GM12878 (cell line): ENCODE measurements at regions not wholly inside any gene's neighbourhood (a gene's known extent, or its start where the extent isn't known, plus 50 kb on each side); places are given as distances from the start of the nearest gene placed in this dataset.

Source experiments
- CTCF ChIP-seq, 3 experiments: IDR thresholded peaks in 2 of 3; conservative IDR thresholded peaks in 1 of 3; 2 replicates each; pipeline ENCODE4 v1.5.1; 2011; ENCODE audit warnings: low read depth in 3 of 3, low read length in 3 of 3, mild to moderate bottlenecking in 3 of 3, control low read depth in 2 of 3, moderate library complexity in 2 of 3, inconsistent platforms in 1 of 3, mixed read lengths in 1 of 3; ENCODE audit not compliant: control insufficient read depth in 2 of 3, insufficient read depth in 1 of 3; ENCODE audit errors: extremely low read depth in 1 of 3
- FOXM1 ChIP-seq: IDR thresholded peaks from 2 replicates; pipeline ENCODE4 v1.6.1; 2012; ENCODE audit warnings: low read depth, mild to moderate bottlenecking, inconsistent platforms, low read length, moderate library complexity
- REST ChIP-seq: IDR thresholded peaks from 2 replicates; pipeline ENCODE4 v1.6.1; 2012; ENCODE audit warnings: mild to moderate bottlenecking, low read depth, low read length
- SUPT20H ChIP-seq: IDR thresholded peaks from 2 replicates; pipeline ENCODE4 v1.6.1; 2011; ENCODE audit warnings: low read depth, mild to moderate bottlenecking, low read length, moderate library complexity, borderline replicate concordance; ENCODE audit not compliant: control insufficient read depth

DNA sequence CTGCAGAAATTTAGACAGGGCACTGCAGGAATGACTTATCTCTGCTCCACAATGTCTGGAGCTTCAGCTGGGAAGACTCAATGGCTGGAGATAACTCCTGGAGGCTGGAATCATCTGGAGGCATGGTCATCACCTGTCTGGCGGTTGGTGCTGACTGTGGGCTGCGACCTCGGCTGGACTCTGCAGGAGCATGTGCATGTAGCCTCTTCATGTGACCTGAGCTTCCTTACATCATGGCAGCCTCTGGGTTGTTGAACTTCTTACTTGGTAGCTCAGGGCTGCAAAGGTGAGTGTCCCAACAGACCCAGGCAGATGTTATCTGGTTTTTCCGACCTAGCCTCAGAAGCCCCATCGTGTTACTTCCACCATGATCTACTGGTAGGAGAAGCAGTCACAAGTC, 188.2 kb upstream of the RPL38 start:
- TF ChIP-seq SUPT20H (no peak), CTCF (IDR thresholded peaks at IDR 0.05 in 2 of 3, conservative IDR thresholded peaks at IDR 0.05 in 1 of 3; ENCODE audit: control insufficient read depth in 2 of 3, extremely low read depth in 1 of 3, insufficient read depth in 1 of 3, low read depth in 3 of 3, low read length in 3 of 3) (no peak), REST (no peak), FOXM1 (no peak)
